ENCODE measurements at regions not wholly inside any gene's neighbourhood (a gene's known extent, or its start where the extent isn't known, plus 50 kb on each side); places are given as distances from the start of the nearest gene placed in this dataset.

GRCh38 chr14:30355431-30355913 is 203.5 kb upstream of the G2E3 start:
- TF ChIP-seq REST (IDR thresholded peaks at IDR 0.05; ENCODE audit: insufficient replicate concordance, low read depth) (no peak), GABPA (IDR thresholded peaks at IDR 0.05; ENCODE audit: low read depth) (no peak), POLR2AphosphoS5 (IDR thresholded peaks at IDR 0.05; ENCODE audit: low read depth) (no peak), SPI1 (IDR thresholded peaks at IDR 0.05; ENCODE audit: borderline replicate concordance, low read depth) (no peak), CTCF (IDR thresholded peaks at IDR 0.05; ENCODE audit: insufficient read depth, low read length) (no peak)
- Histone ChIP-seq H3K27me3 (ENCODE audit: insufficient read depth, poor library complexity, severe bottlenecking) (peaks cover 2% of the 10 kb centered on the region), H3K4me3 (replicated peaks; ENCODE audit: insufficient read depth, low read length) (no peak overlapping the region), H3K27ac (replicated peaks) (no peak overlapping the region)
- DNase-seq (ENCODE audit: low read depth in 1 of 2, low spot score in 1 of 2) = no peak

- H3K27me3 ChIP-seq (ENCODE audit: insufficient read depth, poor library complexity, severe bottlenecking) = peaks cover 2% of the 10 kb centered on the region
- H3K4me3 ChIP-seq (replicated peaks; ENCODE audit: insufficient read depth, low read length) = no peak overlapping the region
- H3K27ac ChIP-seq (replicated peaks) = no peak overlapping the region
- DNase-seq (ENCODE audit: low read depth in 1 of 2, low spot score in 1 of 2) = no peak
- no peak for TF ChIP-seq REST (IDR thresholded peaks at IDR 0.05; ENCODE audit: insufficient replicate concordance, low read depth)
- no peak for TF ChIP-seq POLR2AphosphoS5 (IDR thresholded peaks at IDR 0.05; ENCODE audit: low read depth)
- TF ChIP-seq SPI1 (IDR thresholded peaks at IDR 0.05; ENCODE audit: borderline replicate concordance, low read depth) = no peak
- TF ChIP-seq GABPA (IDR thresholded peaks at IDR 0.05; ENCODE audit: low read depth) = no peak
- TF ChIP-seq CTCF (IDR thresholded peaks at IDR 0.05; ENCODE audit: insufficient read depth, low read length) = no peak
Measured at GRCh38 chr14:30356438-30357202, 202.3 kb upstream of the G2E3 start.

GRCh38 chr14:30357791-30358190 is 201.2 kb upstream of the G2E3 start:
- TF ChIP-seq SPI1 (IDR thresholded peaks at IDR 0.05; ENCODE audit: borderline replicate concordance, low read depth) (no peak), CTCF (IDR thresholded peaks at IDR 0.05; ENCODE audit: insufficient read depth, low read length) (no peak), REST (IDR thresholded peaks at IDR 0.05; ENCODE audit: insufficient replicate concordance, low read depth) (no peak), POLR2AphosphoS5 (IDR thresholded peaks at IDR 0.05; ENCODE audit: low read depth) (no peak), GABPA (IDR thresholded peaks at IDR 0.05; ENCODE audit: low read depth) (no peak)
- Histone ChIP-seq H3K27me3 (ENCODE audit: insufficient read depth, poor library complexity, severe bottlenecking) (peaks cover 2% of the 10 kb centered on the region), H3K4me3 (replicated peaks; ENCODE audit: insufficient read depth, low read length) (no peak overlapping the region), H3K27ac (replicated peaks) (no peak overlapping the region)
- no peak for DNase-seq (ENCODE audit: low read depth in 1 of 2, low spot score in 1 of 2)

Measured in HL-60 (cell line).